BE2C (cell line): ENCODE measurements at regions not wholly inside any gene's neighbourhood (a gene's known extent, or its start where the extent isn't known, plus 50 kb on each side); places are given as distances from the start of the nearest gene placed in this dataset.
"Not testable (repeated sequence)": the region's sequence is repeated elsewhere in the genome, so short reads cannot be mapped to it uniquely, and the experiment has no call there.

ENCODE experiments used
- DNase-seq: peaks from one replicate; pipeline ENCODE4 v3.0.0-alpha.2; 2020
- H3K27me3 ChIP-seq: fragments of 250-450 bp; sonication (Bioruptor Pico); 2 replicates; pipeline ENCODE4 v1.5.1; 2020; ENCODE audit warnings: mild to moderate bottlenecking
- H3K36me3 ChIP-seq: fragments of 250-450 bp; sonication (Bioruptor Pico); 2 replicates; pipeline ENCODE4 v1.5.1; 2020; ENCODE audit warnings: mild to moderate bottlenecking
- H3K4me1 ChIP-seq: fragments of 250-450 bp; sonication (Bioruptor Pico); 2 replicates; pipeline ENCODE4 v1.5.1; 2020
- H3K4me3 ChIP-seq: 2 replicates; pipeline ENCODE4 v1.5.1; 2011; ENCODE audit warnings: low read depth, low read length
- H3K9me3 ChIP-seq: fragments of 250-450 bp; sonication (Bioruptor Pico); 2 replicates; pipeline ENCODE4 v1.5.1; 2020
- TF ChIP-seq, protein P1 (sequence below): IDR thresholded peaks from 2 replicates; pipeline ENCODE4 v1.5.1; 2012; ENCODE audit warnings: mild to moderate bottlenecking, low read depth, low read length

DNA sequence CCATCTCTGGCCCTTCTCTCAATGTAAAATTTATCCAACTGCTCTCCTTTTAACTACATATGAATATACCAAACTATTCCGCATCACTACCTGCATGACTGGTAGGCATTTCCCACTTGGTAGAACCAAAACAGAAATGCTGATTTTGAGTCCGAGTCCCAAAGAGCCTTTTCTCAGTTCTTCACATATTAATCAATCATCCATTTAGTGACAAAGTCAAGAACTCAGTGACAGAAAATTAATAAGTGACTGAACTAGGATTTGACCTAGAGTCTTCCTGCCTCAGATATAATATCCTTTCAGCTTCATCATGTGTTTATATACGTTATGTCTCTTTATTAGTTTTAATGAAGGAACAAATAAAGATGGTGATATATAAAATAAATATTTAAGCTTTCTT lies 700.6 kb upstream of the GOLIM4 start:
- Histone ChIP-seq H3K4me1 (no peaks in the 10 kb centered on the region), H3K4me3 (no peak overlapping the region), H3K36me3 (no peaks in the 10 kb centered on the region), H3K9me3 (no peaks in the 10 kb centered on the region), H3K27me3 (no peaks in the 10 kb centered on the region)
- TF ChIP-seq, protein P1, sequence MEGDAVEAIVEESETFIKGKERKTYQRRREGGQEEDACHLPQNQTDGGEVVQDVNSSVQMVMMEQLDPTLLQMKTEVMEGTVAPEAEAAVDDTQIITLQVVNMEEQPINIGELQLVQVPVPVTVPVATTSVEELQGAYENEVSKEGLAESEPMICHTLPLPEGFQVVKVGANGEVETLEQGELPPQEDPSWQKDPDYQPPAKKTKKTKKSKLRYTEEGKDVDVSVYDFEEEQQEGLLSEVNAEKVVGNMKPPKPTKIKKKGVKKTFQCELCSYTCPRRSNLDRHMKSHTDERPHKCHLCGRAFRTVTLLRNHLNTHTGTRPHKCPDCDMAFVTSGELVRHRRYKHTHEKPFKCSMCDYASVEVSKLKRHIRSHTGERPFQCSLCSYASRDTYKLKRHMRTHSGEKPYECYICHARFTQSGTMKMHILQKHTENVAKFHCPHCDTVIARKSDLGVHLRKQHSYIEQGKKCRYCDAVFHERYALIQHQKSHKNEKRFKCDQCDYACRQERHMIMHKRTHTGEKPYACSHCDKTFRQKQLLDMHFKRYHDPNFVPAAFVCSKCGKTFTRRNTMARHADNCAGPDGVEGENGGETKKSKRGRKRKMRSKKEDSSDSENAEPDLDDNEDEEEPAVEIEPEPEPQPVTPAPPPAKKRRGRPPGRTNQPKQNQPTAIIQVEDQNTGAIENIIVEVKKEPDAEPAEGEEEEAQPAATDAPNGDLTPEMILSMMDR, result no peak
- DNase-seq, result no peak

DNA sequence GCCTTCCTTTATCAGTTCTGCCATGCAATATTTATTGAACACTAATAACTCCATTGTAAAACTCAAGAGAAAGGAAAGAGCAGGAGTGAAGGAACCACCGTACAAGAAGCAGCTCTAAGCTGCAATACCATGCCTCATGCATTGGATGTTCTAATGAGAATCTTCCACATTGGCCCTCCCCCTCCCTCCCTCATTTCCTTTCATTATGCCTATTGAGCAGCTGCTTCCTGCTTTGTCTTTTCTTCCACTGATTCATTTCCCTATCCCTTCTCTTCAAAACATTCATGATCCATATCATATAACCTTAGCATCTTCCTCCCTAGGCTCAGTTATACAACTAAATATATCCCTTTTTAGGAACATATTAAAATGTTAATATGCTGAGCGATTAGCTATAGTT lies 698.7 kb upstream of the GOLIM4 start:
- H3K9me3 ChIP-seq, result no peaks in the 10 kb centered on the region
- H3K27me3 ChIP-seq, result no peaks in the 10 kb centered on the region
- no peak for DNase-seq
- H3K36me3 ChIP-seq, result no peaks in the 10 kb centered on the region
- no peaks in the 10 kb centered on the region for H3K4me1 ChIP-seq
- TF ChIP-seq, protein P1, result no peak
- no peak overlapping the region for H3K4me3 ChIP-seq

DNA sequence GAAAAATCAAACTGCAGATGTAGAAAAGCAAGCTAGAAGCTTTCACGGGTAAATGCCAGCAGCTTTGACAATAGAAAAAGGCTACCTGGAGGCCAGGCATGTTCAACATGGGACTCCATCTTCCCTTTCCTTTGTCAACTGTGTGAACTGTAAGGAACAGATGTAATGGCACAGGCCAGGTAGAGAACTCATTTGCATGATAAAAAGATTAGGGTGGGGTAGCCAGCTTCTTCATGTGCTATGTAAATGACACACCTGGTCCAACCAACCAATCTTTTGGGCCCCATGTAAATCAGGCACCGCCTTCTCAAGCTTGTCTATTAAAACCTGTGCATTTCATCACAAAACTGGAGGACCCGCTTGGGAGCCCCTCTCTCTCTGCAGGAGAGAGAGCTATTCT lies 686.5 kb upstream of the GOLIM4 start:
- no peaks in the 10 kb centered on the region for H3K4me1 ChIP-seq
- no peak overlapping the region for H3K4me3 ChIP-seq
- no peak for DNase-seq
- H3K36me3 ChIP-seq, result no peaks in the 10 kb centered on the region
- no peaks in the 10 kb centered on the region for H3K9me3 ChIP-seq
- H3K27me3 ChIP-seq, result no peaks in the 10 kb centered on the region
- TF ChIP-seq, protein P1, result no peak

DNA sequence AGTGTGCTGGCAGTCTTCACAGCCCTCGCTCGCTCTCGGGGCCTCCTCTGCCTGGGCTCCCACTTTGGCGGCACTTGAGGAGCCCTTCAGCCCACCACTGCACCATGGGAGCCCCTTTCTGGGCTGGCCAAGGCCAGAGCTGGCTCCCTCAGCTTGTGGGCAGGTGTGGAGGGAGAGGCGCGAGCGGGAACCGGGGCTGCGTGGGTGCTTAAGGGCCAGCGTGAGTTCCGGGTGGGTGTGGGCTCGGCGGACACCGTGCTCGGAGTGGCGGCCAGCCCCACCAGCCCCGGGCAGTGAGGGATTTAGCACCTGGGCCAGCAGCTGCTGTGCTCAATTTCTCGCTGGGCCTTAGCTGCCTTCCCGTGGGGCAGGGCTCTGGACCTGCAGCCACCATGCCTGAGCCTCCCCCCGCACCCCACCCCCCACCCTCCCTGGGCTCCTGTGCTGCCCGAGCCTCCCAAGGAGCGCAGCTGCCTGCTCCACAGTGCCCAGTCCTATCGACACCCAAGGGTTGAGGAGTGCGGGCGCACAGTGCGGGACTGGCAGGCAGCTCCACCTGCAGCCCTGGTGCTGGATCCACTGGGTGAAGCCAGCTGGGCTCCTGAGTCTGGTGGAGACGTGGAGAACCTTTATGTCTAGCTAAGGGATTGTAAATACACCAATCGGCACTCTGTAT lies 684.4 kb upstream of the GOLIM4 start:
- DNase-seq, H3K27me3 ChIP-seq, H3K36me3 ChIP-seq, H3K4me1 ChIP-seq, H3K9me3 ChIP-seq, H3K4me3 ChIP-seq: not testable (repeated sequence)

DNA sequence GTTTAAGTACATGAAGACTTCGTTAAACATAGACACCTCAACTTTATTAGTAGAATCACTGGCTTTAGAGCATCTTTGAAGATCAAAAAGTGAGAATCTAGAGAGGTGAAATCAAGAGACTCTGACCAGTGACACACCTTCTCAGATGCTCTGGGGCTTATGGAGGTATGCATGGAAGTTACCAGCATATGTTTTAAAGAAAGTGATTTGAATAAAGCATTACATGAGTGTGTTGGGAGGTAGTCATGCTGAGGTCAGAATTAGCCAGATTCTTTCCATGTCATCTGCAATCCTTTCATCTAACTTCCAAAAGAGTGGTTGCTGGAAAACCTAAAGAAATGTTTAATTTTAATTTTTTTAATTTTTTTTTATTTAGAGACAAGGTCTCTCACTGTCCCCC lies 658.0 kb upstream of the GOLIM4 start:
- no peaks in the 10 kb centered on the region for H3K27me3 ChIP-seq
- DNase-seq, result no peak
- H3K36me3 ChIP-seq, result no peaks in the 10 kb centered on the region
- H3K4me3 ChIP-seq, result no peak overlapping the region
- no peaks in the 10 kb centered on the region for H3K4me1 ChIP-seq
- TF ChIP-seq, protein P1, result no peak
- no peaks in the 10 kb centered on the region for H3K9me3 ChIP-seq

DNA sequence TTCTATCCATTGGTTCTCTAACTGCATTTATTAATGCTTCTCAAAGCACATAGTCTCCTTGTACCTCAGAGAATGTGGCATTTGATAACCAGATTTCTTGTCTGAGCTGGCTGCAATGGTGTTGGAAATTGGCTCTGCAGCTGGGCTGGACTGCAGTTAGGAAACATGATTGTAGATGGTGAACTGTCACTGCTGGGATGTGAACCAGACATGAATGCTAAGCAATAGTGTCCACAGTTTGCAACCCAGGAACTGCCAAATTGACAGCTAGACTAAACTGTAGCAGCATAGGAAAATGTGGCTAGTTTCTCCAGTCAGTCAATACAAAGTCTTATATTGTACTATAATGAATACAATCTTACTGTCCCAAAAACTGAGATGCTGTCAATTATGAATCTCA lies 656.6 kb upstream of the GOLIM4 start:
- no peak overlapping the region for H3K4me3 ChIP-seq

More for the DNA sequence above, 656.6 kb upstream of the GOLIM4 start:
- TF ChIP-seq, protein P1, result no peak
- Histone ChIP-seq H3K9me3 (no peaks in the 10 kb centered on the region), H3K36me3 (no peaks in the 10 kb centered on the region), H3K27me3 (no peaks in the 10 kb centered on the region), H3K4me1 (no peaks in the 10 kb centered on the region)
- DNase-seq, result no peak
